ENCODE measurements at regions not wholly inside any gene's neighbourhood (a gene's known extent, or its start where the extent isn't known, plus 50 kb on each side); places are given as distances from the start of the nearest gene placed in this dataset.

DNA sequence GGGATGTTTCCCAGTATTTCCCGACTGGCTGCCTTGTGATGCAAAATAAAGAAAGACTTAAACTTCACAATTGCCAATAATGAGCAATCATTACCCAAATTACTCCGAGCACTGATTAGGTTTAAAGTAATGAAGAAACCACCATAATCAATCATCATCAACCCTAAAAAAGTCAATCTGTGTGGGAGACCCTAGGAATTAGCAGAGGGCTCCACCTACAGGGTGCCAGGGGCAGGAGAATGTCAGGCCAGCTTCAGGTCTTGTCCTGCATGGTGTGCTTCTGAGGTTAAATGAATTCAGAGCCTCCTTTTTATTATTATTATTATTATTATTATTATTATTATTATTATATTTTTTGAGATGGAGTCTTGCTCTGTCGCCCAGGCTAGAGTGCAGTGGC, 478.0 kb upstream of the ARRDC4 start:
- ATAC-seq (ENCODE audit: low read depth) (no peak), DNase-seq (ENCODE audit: low spot score) (no peak)
- Histone ChIP-seq H3K4me3 (ENCODE audit: severe bottlenecking) (no peak overlapping the region), H3K27ac (ENCODE audit: poor library complexity, severe bottlenecking) (no peak overlapping the region), H3K36me3 (ENCODE audit: low read depth) (no peaks in the 10 kb centered on the region), H3K4me1 (ENCODE audit: insufficient read depth, poor library complexity, severe bottlenecking) (no peaks in the 10 kb centered on the region), H3K27me3 (ENCODE audit: insufficient read depth, poor library complexity, severe bottlenecking) (no peaks in the 10 kb centered on the region), H3K9me3 (ENCODE audit: severe bottlenecking) (no peaks in the 10 kb centered on the region)
- TF ChIP-seq, protein P1, sequence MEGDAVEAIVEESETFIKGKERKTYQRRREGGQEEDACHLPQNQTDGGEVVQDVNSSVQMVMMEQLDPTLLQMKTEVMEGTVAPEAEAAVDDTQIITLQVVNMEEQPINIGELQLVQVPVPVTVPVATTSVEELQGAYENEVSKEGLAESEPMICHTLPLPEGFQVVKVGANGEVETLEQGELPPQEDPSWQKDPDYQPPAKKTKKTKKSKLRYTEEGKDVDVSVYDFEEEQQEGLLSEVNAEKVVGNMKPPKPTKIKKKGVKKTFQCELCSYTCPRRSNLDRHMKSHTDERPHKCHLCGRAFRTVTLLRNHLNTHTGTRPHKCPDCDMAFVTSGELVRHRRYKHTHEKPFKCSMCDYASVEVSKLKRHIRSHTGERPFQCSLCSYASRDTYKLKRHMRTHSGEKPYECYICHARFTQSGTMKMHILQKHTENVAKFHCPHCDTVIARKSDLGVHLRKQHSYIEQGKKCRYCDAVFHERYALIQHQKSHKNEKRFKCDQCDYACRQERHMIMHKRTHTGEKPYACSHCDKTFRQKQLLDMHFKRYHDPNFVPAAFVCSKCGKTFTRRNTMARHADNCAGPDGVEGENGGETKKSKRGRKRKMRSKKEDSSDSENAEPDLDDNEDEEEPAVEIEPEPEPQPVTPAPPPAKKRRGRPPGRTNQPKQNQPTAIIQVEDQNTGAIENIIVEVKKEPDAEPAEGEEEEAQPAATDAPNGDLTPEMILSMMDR (IDR thresholded peaks at IDR 0.05; ENCODE audit: poor library complexity, severe bottlenecking) = peak; percentile 35

DNA sequence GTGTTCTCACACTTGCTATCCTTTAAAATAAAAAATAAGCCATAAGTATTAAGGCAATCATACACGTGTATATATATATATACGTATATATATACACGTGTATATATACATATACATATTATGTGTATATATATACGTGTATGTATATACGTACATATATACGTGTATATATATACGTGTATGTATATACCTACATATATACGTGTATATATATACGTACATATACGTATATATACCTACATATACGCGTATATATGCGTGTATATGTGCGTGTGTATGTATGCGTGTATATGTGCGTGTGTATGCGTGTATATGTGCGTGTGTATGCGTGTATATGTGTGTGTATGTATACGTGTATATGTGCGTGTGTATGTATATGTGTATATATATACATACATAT, 477.3 kb upstream of the ARRDC4 start:
- DNase-seq (ENCODE audit: low spot score) (no peak), ATAC-seq (ENCODE audit: low read depth) (no peak)
- H3K27ac ChIP-seq (ENCODE audit: poor library complexity, severe bottlenecking) = no peak overlapping the region
- H3K9me3 ChIP-seq (ENCODE audit: severe bottlenecking) = no peaks in the 10 kb centered on the region
- H3K4me3 ChIP-seq (ENCODE audit: severe bottlenecking) = no peak overlapping the region
- no peaks in the 10 kb centered on the region for H3K4me1 ChIP-seq (ENCODE audit: insufficient read depth, poor library complexity, severe bottlenecking)
- H3K27me3 ChIP-seq (ENCODE audit: insufficient read depth, poor library complexity, severe bottlenecking) = no peaks in the 10 kb centered on the region
- H3K36me3 ChIP-seq (ENCODE audit: low read depth) = no peaks in the 10 kb centered on the region
- TF ChIP-seq, protein P1 (IDR thresholded peaks at IDR 0.05; ENCODE audit: poor library complexity, severe bottlenecking) = no peak

DNA sequence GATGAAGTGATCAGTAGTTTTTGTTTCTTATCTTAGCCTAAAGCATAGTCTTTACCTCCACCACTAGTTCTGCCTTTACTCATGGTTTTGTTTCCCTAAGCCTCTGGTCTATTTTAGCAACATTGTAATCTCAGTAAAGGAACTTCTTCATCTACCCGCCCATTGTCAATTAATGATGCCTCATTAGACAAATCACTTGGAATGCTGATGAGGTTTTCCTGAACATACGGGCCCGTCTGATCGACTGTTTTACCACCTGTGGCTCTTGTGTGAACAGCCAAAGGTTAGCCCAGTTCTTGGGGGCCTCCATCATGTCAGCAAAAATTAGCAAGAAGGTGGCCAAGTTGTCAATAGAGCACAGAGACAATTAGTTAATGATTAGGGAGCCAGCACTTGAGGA, 470.1 kb upstream of the ARRDC4 start:
- H3K9me3 ChIP-seq (ENCODE audit: severe bottlenecking) = no peaks in the 10 kb centered on the region

DNA sequence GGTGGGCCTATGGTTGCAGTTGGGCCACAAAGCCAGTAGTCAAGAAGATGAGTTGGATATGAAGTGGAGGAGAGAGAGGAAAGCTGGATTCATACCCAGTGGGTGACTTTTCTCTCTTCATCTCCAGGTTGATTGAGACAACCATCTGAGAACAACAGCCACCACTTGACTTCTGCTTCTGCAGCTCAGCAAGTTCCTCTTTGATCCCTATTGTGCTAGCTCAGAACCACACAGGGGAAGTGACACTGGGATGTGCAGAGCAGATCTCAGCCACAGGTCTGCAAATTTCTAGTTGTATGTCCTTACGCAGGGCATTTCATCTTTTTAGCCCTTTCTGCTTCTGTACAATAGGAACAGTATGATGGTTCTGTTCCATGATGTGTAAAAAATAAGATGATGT, 459.2 kb upstream of the ARRDC4 start:
- H3K27ac ChIP-seq (ENCODE audit: poor library complexity, severe bottlenecking) = peak overlapping the region; percentile 13

More for the DNA sequence above, 470.1 kb upstream of the ARRDC4 start:
- DNase-seq (ENCODE audit: low spot score) = no peak
- Histone ChIP-seq H3K27ac (ENCODE audit: poor library complexity, severe bottlenecking) (no peak overlapping the region), H3K27me3 (ENCODE audit: insufficient read depth, poor library complexity, severe bottlenecking) (peaks cover 3% of the 10 kb centered on the region), H3K4me1 (ENCODE audit: insufficient read depth, poor library complexity, severe bottlenecking) (no peaks in the 10 kb centered on the region), H3K4me3 (ENCODE audit: severe bottlenecking) (no peak overlapping the region), H3K36me3 (ENCODE audit: low read depth) (no peaks in the 10 kb centered on the region)
- TF ChIP-seq, protein P1 (IDR thresholded peaks at IDR 0.05; ENCODE audit: poor library complexity, severe bottlenecking) = no peak
- ATAC-seq (ENCODE audit: low read depth) = no peak

DNA sequence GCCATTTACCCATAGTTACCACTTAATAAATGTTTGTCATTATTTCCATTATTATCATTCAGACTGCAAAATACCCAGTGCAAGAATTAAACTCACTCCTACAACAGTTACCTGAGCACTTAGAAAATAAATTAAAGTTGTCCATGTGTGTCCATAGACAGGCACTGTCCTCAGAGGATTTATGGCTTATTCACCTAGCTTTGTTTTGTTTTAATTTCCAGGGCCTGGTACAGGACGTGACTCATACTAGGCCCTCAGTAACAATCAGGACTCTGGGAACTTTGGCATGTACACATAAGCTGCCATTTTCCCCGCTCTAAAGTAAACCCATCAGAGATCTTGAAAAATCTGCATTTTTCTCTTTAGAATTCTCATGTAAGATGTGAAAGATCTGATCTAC, 458.5 kb upstream of the ARRDC4 start:
- peak overlapping the region; percentile 13 for H3K27ac ChIP-seq (ENCODE audit: poor library complexity, severe bottlenecking)
- TF ChIP-seq, protein P1 (IDR thresholded peaks at IDR 0.05; ENCODE audit: poor library complexity, severe bottlenecking) = no peak
- DNase-seq (ENCODE audit: low spot score) (no peak), ATAC-seq (ENCODE audit: low read depth) (peak; percentile 85)
- H3K9me3 ChIP-seq (ENCODE audit: severe bottlenecking) = no peaks in the 10 kb centered on the region
- H3K27me3 ChIP-seq (ENCODE audit: insufficient read depth, poor library complexity, severe bottlenecking) = no peaks in the 10 kb centered on the region
- peaks cover 24% of the 10 kb centered on the region for H3K4me1 ChIP-seq (ENCODE audit: insufficient read depth, poor library complexity, severe bottlenecking)
- H3K36me3 ChIP-seq (ENCODE audit: low read depth) = no peaks in the 10 kb centered on the region
- H3K4me3 ChIP-seq (ENCODE audit: severe bottlenecking) = no peak overlapping the region

More for the DNA sequence above, 459.2 kb upstream of the ARRDC4 start:
- ATAC-seq (ENCODE audit: low read depth) = no peak
- DNase-seq (ENCODE audit: low spot score) = no peak
- Histone ChIP-seq H3K9me3 (ENCODE audit: severe bottlenecking) (no peaks in the 10 kb centered on the region), H3K27me3 (ENCODE audit: insufficient read depth, poor library complexity, severe bottlenecking) (no peaks in the 10 kb centered on the region), H3K4me1 (ENCODE audit: insufficient read depth, poor library complexity, severe bottlenecking) (peaks cover 24% of the 10 kb centered on the region), H3K36me3 (ENCODE audit: low read depth) (no peaks in the 10 kb centered on the region), H3K4me3 (ENCODE audit: severe bottlenecking) (no peak overlapping the region)
- TF ChIP-seq, protein P1 (IDR thresholded peaks at IDR 0.05; ENCODE audit: poor library complexity, severe bottlenecking) = no peak
